ENCODE measurements at regions not wholly inside any gene's neighbourhood (a gene's known extent, or its start where the extent isn't known, plus 50 kb on each side); places are given as distances from the start of the nearest gene placed in this dataset.
"Not testable (repeated sequence)": the region's sequence is repeated elsewhere in the genome, so short reads cannot be mapped to it uniquely, and the experiment has no call there.

DNA sequence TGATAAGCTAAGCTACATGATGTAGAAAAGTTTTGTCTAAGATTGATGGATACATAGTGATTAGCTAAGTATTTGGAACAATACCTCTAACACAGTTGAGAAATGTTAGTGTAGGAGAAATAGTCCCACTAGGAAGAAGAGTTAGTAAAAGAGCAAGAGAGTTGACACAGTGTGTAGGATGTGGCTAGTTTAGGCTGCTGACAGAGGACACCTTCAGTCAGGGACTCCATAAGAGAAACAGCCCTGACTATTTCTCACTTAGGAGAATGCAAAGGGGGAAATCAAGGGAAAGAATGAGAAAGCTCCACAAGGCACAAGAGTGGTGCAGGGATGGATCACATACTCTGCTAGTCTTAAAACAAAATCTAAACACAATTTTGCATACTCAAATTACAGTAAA, 613.7 kb downstream of the SLC16A7 start:
- no peak for ATAC-seq

DNA sequence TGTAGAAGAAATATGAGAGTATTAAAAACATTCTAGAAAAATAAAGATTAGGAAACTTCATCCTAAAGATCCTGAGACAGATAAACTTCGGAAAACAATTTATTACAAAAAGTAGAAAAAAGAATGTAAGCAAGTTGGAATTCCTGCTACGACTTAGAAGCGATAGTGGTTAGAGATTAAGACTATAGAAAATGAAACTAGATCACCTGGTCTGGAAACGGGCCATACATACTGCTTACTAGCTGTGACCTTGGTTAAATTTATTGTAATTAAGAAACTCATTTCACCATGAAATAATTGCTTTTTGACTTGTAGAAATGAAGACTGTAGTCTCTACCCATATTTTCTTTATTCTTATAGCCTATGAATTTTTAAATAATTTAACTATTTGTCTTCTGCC, 614.1 kb downstream of the SLC16A7 start:
- no peak for DNase-seq
- no peak overlapping the region for H3K27ac Mint-ChIP-seq
- H3K9me3 Mint-ChIP-seq, result peaks cover 14 to 18% of the 10 kb centered on the region in 2 donors
- H3K4me1 Mint-ChIP-seq, result no peaks in the 10 kb centered on the region
- no peak for ATAC-seq
- no peak overlapping the region for H3K4me3 Mint-ChIP-seq
- H3K27me3 Mint-ChIP-seq, result no peaks in the 10 kb centered on the region

More for the DNA sequence above, 613.7 kb downstream of the SLC16A7 start:
- Mint-ChIP-seq H3K4me1 (no peaks in the 10 kb centered on the region), H3K4me3 (no peak overlapping the region), H3K27ac (no peak overlapping the region), H3K9me3 (peaks cover 14 to 15% of the 10 kb centered on the region in 2 donors), H3K27me3 (no peaks in the 10 kb centered on the region)
- no peak for DNase-seq

DNA sequence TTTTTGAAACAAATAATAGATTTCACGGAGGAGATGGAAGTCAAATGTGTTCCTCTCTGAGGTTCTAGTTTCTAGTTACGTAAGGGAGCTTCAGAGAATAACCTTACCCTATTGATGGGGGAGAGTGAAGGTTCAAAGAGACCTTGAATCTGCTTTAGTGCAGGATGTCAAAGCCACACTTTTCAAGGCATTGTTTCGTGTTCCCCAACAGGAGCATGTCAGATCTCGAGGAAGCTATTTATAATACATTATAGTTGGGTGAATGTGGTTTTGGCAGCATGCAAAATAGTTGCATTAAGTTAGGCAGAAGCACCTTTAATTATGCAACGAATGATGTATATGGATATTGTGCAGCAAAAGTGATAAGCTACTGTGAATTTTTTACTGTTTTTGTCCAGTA, 614.9 kb downstream of the SLC16A7 start:
- H3K4me1 Mint-ChIP-seq, result no peaks in the 10 kb centered on the region
- H3K27ac Mint-ChIP-seq, result no peak overlapping the region
- no peak for ATAC-seq
- H3K9me3 Mint-ChIP-seq, result peaks cover 14 to 22% of the 10 kb centered on the region in 2 donors
- H3K27me3 Mint-ChIP-seq, result no peaks in the 10 kb centered on the region
- no peak for DNase-seq
- no peak overlapping the region for H3K4me3 Mint-ChIP-seq

DNA sequence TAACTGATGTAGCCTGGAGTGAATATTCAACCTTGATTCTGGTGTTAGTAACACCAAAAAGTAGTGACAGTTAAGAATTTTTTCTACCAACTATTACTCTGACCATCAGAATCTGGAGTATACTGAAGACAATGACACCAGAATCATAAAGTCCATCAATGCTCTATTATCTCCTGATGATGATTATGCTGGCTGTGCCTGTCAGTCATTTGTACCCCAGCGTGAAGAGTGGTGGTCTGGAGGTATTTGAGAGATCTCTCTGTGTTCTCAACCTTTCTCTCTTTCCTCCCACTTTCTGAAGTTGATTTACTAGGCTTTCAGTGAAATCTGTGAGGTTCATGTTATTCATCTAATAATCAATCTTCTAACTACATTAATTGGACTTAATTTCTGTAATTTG, 615.4 kb downstream of the SLC16A7 start:
- Mint-ChIP-seq H3K9me3 (peaks cover 14 to 22% of the 10 kb centered on the region in 2 donors), H3K27me3 (no peaks in the 10 kb centered on the region), H3K27ac (no peak overlapping the region), H3K4me1 (no peaks in the 10 kb centered on the region), H3K4me3 (no peak overlapping the region)
- DNase-seq, result no peak
- no peak for ATAC-seq

DNA sequence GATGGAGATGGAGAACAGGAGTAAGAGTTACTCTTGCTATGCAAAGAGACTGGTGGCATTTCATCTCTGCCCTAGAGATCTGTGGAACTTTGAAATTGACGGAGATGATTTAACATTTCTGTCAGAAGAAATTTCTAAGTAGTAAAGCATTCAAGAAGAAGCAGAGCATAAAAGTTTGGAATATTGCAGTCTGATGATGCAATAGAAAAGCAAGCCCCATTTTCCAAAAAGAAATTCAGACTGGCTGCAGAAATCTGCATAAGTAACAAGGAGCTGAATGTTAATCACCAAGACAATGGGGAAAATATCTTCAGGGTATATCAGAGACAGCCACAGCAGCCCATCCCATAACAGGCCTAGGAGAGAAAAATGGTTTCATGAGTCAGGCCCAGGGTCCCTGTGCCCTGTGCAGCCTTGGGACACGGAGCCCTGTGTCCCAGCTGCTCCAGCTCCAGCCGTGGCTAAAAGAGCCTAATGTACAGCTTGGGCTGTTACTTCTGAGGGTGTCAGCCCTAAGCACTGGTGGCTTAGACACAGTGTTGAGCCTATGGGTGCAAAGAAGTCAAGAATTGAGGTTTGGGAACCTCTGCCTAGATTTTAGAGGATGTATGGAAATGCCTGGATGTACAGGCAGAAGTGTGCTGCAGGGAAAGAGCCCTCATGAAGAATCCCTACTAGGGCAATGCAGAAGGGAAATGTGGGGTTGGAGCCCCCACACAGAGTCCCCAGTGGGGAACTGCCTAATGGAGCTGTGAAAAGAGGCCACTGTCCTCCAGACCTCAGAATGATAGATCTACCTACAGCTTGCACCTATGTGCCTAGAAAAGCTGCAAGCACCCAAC, 616.6 kb downstream of the SLC16A7 start:
- no peak overlapping the region for H3K4me3 Mint-ChIP-seq
- H3K27me3 Mint-ChIP-seq, result no peaks in the 10 kb centered on the region
- peaks cover 14 to 22% of the 10 kb centered on the region in 2 donors for H3K9me3 Mint-ChIP-seq
- no peak overlapping the region for H3K27ac Mint-ChIP-seq
- DNase-seq (no peak), ATAC-seq (no peak)
- H3K4me1 Mint-ChIP-seq, result no peaks in the 10 kb centered on the region

DNA sequence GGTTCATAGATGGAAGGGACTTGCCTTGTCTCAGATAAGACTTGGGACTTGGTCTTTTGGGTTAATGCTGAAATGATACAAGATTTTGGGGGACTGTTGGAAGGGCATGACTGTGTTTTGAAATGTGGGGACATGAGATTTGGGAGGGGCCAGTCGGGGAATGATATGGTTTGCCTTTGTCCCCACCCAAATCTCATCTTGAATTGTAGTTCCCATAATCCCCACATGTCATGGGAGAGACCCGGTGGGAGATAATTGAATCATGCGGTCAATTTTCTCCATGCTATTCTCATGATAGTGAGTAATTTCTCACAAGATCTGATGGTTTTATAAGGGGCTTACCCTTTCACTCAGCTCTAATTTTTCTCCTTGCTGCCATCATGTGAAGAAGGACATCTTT, 617.4 kb downstream of the SLC16A7 start:
- ATAC-seq, result not testable (repeated sequence)

DNA sequence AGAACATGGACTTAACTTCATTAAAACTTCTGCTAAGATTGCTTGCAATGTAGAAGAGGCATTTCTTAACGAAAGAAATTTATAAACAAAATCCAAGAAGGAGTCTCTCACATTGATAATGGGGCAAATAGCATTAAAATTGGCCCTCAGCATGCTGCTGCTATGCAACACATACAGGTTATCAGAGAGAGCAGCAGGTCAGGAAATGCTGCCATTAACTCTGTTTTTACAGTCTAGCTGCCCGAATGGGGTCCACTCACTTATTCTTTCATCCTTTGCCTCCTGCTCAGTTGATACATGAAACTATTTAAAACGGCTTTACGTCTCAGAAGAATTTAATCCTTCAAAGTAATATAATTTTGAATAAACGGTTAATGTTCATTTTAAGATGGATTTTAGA, 620.4 kb downstream of the SLC16A7 start:
- no peak for DNase-seq
- Mint-ChIP-seq H3K4me1 (no peaks in the 10 kb centered on the region), H3K27me3 (no peaks in the 10 kb centered on the region), H3K4me3 (no peak overlapping the region), H3K27ac (no peak overlapping the region), H3K9me3 (peaks cover 14 to 22% of the 10 kb centered on the region in 2 donors)
- ATAC-seq, result no peak

More for the DNA sequence above, 617.4 kb downstream of the SLC16A7 start:
- not testable (repeated sequence) for H3K27me3 Mint-ChIP-seq, H3K27ac Mint-ChIP-seq, H3K4me3 Mint-ChIP-seq, DNase-seq, H3K4me1 Mint-ChIP-seq
- H3K9me3 Mint-ChIP-seq, result peaks cover 14 to 22% of the 10 kb centered on the region in 2 donors

DNA sequence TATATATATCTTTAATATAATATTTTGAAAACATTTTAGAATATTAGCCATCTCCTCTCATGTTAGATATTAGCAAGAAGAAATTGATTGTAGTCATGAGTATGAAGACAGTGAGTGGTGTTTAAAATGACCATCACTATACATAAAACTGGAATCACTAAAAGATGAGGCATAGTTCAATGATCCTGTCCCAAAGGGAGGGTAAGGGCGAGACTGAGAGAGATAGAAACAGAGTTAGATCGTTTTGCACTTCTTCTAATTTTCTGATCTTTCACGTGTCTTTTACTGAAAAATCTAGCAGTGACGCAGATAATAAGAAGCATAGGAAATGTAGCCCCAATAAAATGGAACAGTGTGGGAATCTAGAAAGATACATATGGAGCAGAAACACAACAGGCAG, 627.4 kb downstream of the SLC16A7 start:
- no peak overlapping the region for H3K27ac Mint-ChIP-seq
- no peaks in the 10 kb centered on the region for H3K4me1 Mint-ChIP-seq
- no peaks in the 10 kb centered on the region for H3K27me3 Mint-ChIP-seq
- H3K9me3 Mint-ChIP-seq, result peaks cover 0 to 5% of the 10 kb centered on the region in 2 donors
- H3K4me3 Mint-ChIP-seq, result no peak overlapping the region
- DNase-seq, result no peak
- ATAC-seq, result no peak

DNA sequence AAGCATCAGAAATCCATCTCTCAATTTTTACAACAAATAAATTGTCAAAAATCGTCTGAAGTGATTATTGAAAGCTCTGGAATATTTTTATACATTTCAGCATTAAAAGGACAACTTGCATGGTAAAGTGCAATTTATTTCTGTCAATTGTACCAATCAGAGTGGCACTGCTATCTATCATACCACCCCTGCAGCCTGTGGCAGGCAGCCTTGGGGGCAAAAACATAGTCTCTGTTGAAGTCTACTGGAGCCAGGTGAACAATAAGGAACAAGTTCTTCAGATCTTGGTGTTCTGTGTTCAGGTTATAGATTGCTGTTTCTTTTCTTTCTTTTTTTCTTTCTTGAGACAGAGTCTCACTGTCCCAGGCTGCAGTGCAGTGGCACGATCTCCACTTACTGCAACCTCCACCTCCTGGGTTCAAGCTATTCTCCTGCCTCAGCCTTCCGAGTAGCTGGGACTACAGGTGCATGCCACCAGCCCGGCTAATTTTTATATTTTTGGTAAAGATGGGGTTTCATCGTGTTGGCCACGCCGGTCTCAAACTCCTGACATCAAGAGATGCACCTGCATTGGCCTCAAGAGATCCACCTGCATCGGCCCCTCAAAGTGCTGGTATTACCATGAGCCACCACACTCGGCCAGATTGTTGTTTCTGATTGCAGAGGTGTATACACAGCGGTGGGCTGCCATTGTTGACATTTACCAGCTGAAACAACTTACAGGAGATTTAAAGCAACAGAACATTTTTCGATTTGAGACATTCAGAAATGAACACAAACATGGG, 629.6 kb downstream of the SLC16A7 start:
- no peak overlapping the region for H3K4me3 Mint-ChIP-seq

DNA sequence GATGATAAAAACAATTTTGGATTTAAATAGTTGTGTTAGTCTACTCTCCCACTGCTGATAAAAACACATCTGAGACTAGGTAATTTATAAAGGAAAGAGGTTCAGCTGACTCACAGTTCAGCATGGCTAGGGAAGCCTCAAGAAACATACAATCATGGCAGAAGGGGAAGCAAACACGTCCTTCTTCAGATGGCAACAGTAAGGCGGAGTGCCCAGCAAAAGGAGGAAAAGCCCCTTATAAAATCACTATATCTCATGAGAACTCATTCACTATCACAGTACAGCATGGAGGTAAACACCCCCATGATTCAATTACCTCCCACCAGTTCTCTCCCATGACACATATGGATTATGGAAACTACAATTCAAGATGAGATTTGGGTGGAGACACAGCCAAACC, 632.1 kb downstream of the SLC16A7 start:
- Mint-ChIP-seq H3K27me3 (no peaks in the 10 kb centered on the region), H3K4me1 (no peaks in the 10 kb centered on the region), H3K4me3 (no peak overlapping the region), H3K9me3 (peaks cover 0 to 5% of the 10 kb centered on the region in 2 donors), H3K27ac (no peak overlapping the region)
- DNase-seq (no peak), ATAC-seq (no peak)

More for the DNA sequence above, 629.6 kb downstream of the SLC16A7 start:
- no peak for ATAC-seq
- Mint-ChIP-seq H3K4me1 (no peaks in the 10 kb centered on the region), H3K27ac (no peak overlapping the region), H3K27me3 (no peaks in the 10 kb centered on the region), H3K9me3 (peaks cover 0 to 5% of the 10 kb centered on the region in 2 donors)
- DNase-seq, result no peak

DNA sequence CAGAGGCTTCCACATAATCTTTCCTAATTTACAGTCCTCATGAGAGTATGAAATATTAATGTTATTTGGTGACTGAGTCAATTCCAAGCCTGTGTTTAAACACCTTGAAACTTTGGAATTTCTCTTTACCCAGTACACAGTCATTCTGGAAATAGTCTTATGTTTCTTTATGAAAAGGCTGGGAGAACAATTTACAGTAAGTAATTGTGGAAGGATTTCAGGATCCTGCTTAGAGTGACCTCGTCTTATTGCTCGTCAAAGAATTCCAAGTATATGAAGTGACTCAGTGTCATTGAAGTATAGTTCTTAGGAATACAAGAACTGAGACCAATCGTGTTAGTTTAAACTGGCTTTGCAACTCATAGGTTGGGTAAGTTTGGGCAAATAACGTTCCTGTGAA, 634.2 kb downstream of the SLC16A7 start:
- H3K27ac Mint-ChIP-seq, result no peak overlapping the region
- H3K4me1 Mint-ChIP-seq, result no peaks in the 10 kb centered on the region
- H3K4me3 Mint-ChIP-seq, result no peak overlapping the region
- DNase-seq (no peak), ATAC-seq (no peak)
- peaks cover under 1 to 5% of the 10 kb centered on the region in 2 donors for H3K9me3 Mint-ChIP-seq
- H3K27me3 Mint-ChIP-seq, result no peaks in the 10 kb centered on the region

DNA sequence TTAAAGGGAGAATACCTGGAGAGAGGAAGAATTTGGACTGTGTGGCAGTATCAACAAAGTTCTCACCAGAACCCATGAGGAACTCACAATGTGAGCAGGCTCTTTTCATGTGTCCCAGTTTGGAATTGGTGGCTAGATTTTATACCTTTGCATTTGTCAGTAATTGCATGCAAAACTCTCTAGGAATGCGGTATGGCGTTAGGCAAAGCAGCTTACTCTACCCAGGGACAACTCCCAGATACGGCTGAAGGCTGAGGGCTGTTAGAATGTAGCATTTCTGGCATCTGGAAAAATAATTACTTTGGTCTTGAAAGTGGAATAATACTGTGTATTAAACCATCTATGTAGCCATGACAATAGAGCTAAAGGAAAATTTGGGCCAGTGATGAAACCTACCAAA, 635.5 kb downstream of the SLC16A7 start:
- DNase-seq (no peak), ATAC-seq (no peak)
- H3K4me1 Mint-ChIP-seq, result no peaks in the 10 kb centered on the region
- H3K9me3 Mint-ChIP-seq, result peaks cover 3 to 8% of the 10 kb centered on the region in 2 donors
- no peak overlapping the region for H3K4me3 Mint-ChIP-seq
- H3K27me3 Mint-ChIP-seq, result no peaks in the 10 kb centered on the region
- no peak overlapping the region for H3K27ac Mint-ChIP-seq

DNA sequence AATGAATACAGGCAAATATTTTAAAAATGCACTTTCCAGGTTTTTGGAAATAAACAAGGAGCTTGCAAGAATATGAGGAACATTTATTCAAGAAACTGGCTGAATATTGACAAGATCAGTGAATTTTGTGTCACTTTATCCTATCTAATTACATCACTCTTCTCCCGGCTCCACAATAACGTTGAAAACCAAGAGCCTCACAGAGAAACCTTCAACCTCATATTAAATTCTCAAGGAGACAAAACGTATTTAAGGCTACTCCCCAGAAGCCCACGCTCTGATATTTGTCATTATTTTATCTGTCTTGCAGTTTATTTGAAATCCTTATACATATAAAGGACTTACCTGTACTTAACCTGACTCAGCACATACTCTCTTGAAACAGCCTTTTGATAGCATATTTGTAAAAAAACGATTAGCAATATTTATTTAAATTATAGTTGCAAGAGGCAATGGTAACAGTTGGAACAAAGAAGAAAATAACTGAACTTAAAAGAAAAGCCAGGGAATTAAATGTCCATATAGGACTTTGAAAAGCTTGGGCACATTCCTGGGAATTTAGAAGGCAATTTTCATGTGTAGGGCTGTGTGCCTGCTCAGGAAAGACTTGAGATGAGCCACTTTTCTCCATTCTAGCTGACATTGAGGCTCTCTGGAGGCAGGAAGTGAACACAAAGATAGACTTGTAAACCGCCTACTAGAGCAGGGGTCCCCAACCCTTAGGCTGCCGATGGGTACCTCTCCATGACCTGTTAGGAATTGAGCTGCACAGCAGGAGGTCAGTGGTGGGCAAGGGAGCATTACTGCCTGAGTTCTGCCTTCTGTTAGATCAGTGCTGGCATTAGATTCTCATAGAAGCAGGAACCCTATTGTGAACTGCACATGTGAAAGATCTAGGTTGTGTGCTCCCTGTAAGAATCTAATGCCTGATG, 636.4 kb downstream of the SLC16A7 start:
- Mint-ChIP-seq H3K4me3 (no peak overlapping the region), H3K9me3 (peaks cover 7 to 17% of the 10 kb centered on the region in 2 donors)

DNA sequence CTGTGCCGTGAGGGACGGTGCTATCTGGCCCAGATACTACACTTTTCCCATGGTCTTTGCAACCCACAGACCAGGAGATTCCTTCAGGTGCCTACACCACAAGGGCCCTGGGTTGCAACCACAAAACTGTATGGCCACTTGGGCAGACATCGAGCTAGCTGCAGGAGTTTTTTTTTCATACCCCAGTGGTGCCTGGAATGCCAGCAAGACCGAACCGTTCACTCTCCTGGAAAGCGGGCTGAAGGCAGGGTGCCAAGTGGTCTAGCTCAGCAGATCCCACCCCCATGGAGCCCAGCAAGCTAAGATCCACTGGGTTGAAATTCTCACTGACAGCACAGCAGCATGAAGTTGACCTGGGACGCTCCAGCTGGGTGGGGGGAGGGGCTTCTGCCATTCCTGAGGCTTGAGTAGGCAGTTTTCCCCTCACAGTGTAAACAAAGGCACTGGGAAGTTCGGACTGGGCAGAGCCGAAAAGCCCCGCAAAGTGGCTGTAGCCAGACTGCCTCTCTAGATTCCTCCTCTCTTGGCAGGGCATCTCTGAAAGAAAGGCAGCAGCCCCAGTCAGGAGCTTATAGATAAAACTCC, 638.9 kb downstream of the SLC16A7 start:
- not testable (repeated sequence) for H3K4me3 Mint-ChIP-seq, H3K27ac Mint-ChIP-seq, DNase-seq, ATAC-seq, H3K27me3 Mint-ChIP-seq, H3K4me1 Mint-ChIP-seq
- H3K9me3 Mint-ChIP-seq, result peaks cover 13 to 40% of the 10 kb centered on the region in 2 donors

More for the DNA sequence above, 636.4 kb downstream of the SLC16A7 start:
- no peak overlapping the region for H3K27ac Mint-ChIP-seq
- no peak for ATAC-seq
- no peak for DNase-seq
- no peaks in the 10 kb centered on the region for H3K27me3 Mint-ChIP-seq
- H3K4me1 Mint-ChIP-seq, result no peaks in the 10 kb centered on the region

DNA sequence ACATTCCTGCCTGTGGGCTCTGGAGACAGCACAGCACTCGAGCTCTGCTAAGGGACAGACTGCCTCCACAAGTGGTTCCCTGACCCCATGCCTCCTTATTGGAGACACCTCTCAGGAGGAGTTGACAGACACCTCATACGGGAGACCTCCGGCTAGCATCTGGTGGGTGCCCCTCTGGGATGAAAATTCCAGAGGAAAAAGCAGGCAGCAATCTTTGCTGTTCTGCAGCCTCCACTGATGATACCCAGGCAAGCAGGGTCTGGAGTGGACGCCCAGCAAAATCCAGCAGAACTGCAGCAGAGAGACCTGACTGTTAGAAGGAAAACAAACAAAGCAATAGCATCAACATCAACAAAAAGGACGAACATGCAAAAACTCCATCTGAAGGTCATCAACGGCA, 639.4 kb downstream of the SLC16A7 start:
- H3K27me3 Mint-ChIP-seq, result no peaks in the 10 kb centered on the region
- H3K4me1 Mint-ChIP-seq, result no peaks in the 10 kb centered on the region
- peaks cover 13 to 40% of the 10 kb centered on the region in 2 donors for H3K9me3 Mint-ChIP-seq
- no peak overlapping the region for H3K27ac Mint-ChIP-seq
- ATAC-seq, result no peak
- no peak overlapping the region for H3K4me3 Mint-ChIP-seq
- DNase-seq, result no peak
